Neural progenitor cell (in vitro differentiated cells): ENCODE measurements at regions not wholly inside any gene's neighbourhood (a gene's known extent, or its start where the extent isn't known, plus 50 kb on each side); places are given as distances from the start of the nearest gene placed in this dataset.

Source experiments
- CTCF ChIP-seq: fragments of 200-600 bp; sonication (generic); IDR thresholded peaks from 2 replicates; pipeline ENCODE4 v1.5.1; 2017; ENCODE audit warnings: antibody characterized with exemption, mild to moderate bottlenecking
- EZH2 ChIP-seq: fragments of 200-600 bp; sonication (generic); IDR thresholded peaks from 2 replicates; pipeline ENCODE4 v1.6.1; 2017; ENCODE audit warnings: antibody characterized with exemption, mild to moderate bottlenecking, moderate library complexity

DNA sequence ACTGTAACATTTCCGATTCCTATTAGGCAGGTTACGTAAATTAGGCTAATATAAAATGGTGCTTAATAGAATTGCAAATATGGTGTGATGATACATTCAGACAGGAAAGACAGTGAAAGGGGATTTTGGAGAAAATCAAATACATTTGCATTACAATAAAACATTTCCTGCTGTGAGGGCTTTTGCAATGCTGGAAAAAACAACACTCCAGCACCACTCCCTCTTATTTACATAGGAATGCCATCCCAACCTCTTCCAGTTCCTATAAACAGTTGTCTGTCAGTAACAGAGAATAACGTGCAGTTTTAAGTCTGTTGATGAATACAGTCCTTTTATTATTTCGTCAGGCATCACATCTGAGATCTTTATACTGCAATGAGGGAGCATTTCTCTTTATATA lies 298.8 kb upstream of the FANCL start:
- TF ChIP-seq CTCF (no peak), EZH2 (no peak)
